ENCODE measurements at regions not wholly inside any gene's neighbourhood (a gene's known extent, or its start where the extent isn't known, plus 50 kb on each side); places are given as distances from the start of the nearest gene placed in this dataset.

DNA sequence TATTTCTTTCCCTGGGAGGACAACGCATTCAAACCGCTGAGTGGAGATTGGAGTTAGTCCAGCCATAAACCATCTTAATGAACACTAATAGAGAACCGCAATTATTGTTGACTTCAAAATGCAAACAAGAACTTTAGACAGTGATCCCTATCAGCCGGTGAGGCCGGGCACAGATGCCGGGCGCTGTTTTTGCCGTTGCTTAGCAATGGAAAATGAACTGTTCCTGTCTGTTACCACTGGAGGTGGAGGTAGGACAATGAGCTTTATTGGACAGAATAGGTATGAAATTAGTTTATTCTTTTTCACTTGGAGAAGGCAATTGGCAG lies 216.8 kb downstream of the TTC8 start:
- Histone ChIP-seq H3K79me2 (ENCODE audit: control insufficient read depth in 1 of 2, insufficient read depth in 2 of 2, low read length in 2 of 2) (no peaks in the 10 kb centered on the region; a peak in 1 of 4 replicates), H3K36me3 (ENCODE audit: control insufficient read depth in 2 of 4, insufficient read depth in 4 of 4, low read length in 3 of 4) (no peaks in the 10 kb centered on the region), H4K8ac (ENCODE audit: extremely low read depth, insufficient read depth, low read length) (no peak overlapping the region), H2BK5ac (ENCODE audit: low read depth, low read length) (peak overlapping the region; percentile 92; the same call in 1 of the 2 replicates), H4K5ac (ENCODE audit: insufficient read length, low read depth, low read length) (no peak overlapping the region), H3K14ac (ENCODE audit: insufficient read length) (no peak overlapping the region), H3K23me2 (ENCODE audit: low read depth, low read length) (peaks cover 2% of the 10 kb centered on the region; the same call in 1 of the 2 replicates), H2BK15ac (ENCODE audit: low read length) (no peak overlapping the region), H3K18ac (ENCODE audit: extremely low read depth, low read length) (0 out of 2 replicates have a peak overlapping the region, but pooled peaks have one; percentile 28), H2AFZ (ENCODE audit: low read length) (peak overlapping the region; percentile 96), H2BK120ac (replicated peaks; ENCODE audit: low read depth, low read length) (no peak overlapping the region), H3K4me2 (ENCODE audit: insufficient read depth in 1 of 2, low read depth in 2 of 2, low read length in 2 of 2) (peak overlapping the region in 1 of 2 experiments; percentile 14; a peak in 3 of 4 replicates), H4K91ac (replicated peaks; ENCODE audit: insufficient read length, low read length) (no peak overlapping the region), H3K23ac (ENCODE audit: insufficient read length) (no peak overlapping the region), H3K79me1 (ENCODE audit: low read depth, low read length) (no peaks in the 10 kb centered on the region), H3K9ac (replicated peaks in 1 of 4; ENCODE audit: extremely low read depth in 1 of 4, low read depth in 3 of 4, low read length in 3 of 4) (no peak overlapping the region), H3K27ac (ENCODE audit: low read depth, low read length) (no peak overlapping the region), H3K9me3 (ENCODE audit: insufficient read depth in 2 of 2, low read depth in 1 of 2, low read length in 1 of 2) (peaks cover 0 to 6% of the 10 kb centered on the region in 2 experiments; a peak in 1 of 4 replicates), H3K4ac (replicated peaks; ENCODE audit: insufficient read length, low read depth, low read length) (no peak overlapping the region), H3K4me3 (ENCODE audit: extremely low read depth in 1 of 4, insufficient read depth in 2 of 4, low read depth in 3 of 4, low read length in 4 of 4) (peak overlapping the region in 1 of 4 experiments; percentile 53; a peak in 1 of 8 replicates), H3K27me3 (replicated peaks in 1 of 4; ENCODE audit: control insufficient read depth in 3 of 4, extremely low read depth in 1 of 4, insufficient read depth in 3 of 4, low read length in 3 of 4) (no peaks in the 10 kb centered on the region), H2AK5ac (ENCODE audit: low read depth, low read length) (no peak overlapping the region), H2BK12ac (ENCODE audit: low read depth, low read length) (peak overlapping the region; percentile 96; the same call in 1 of the 2 replicates), H3K56ac (replicated peaks; ENCODE audit: insufficient read length, low read depth, low read length) (no peak overlapping the region), H4K20me1 (replicated peaks in 1 of 2; ENCODE audit: control insufficient read depth in 1 of 2, insufficient read depth in 2 of 2, low read length in 2 of 2) (no peaks in the 10 kb centered on the region), H3K4me1 (replicated peaks in 1 of 4; ENCODE audit: control insufficient read depth in 3 of 4, insufficient read depth in 4 of 4, low read length in 3 of 4) (peaks cover 0 to 10% (median 7%) of the 10 kb centered on the region in 4 experiments; a peak in 6 of 7 replicates), H2BK20ac (ENCODE audit: low read length) (no peak overlapping the region)
- WGBS, 2 experiments (ENCODE audit: extremely low coverage in 1 of 2, insufficient coverage in 1 of 2, insufficient read length in 1 of 2, insufficient replicate concordance in 2 of 2, low coverage in 1 of 2, low lambda C conversion rate in 2 of 2, missing lambda C conversion rate in 1 of 2), result 97% methylated on average over 8 of the region's 8 CpGs; no CpG with 5 or more reads in 1 of the 2 experiments
- FAIRE-seq, result no peak
- ChIA-PET POLR2A (ENCODE audit: partially characterized antibody) (interaction anchor here (0.7 to 1.7 kb wide), 4 partner anchors 14 to 374 kb away, joined by 3 to 4 read pairs (median 3); no protein-coding TSS in a partner anchor), CTCF (ENCODE audit: partially characterized antibody) (interaction anchor here (0.8 to 2.9 kb wide), 26 partner anchors 8 to 874 kb away, joined by 3 to 21 read pairs (median 4); no protein-coding TSS in a partner anchor)
- DNase-seq (ENCODE audit: low read depth in 1 of 2, low spot score in 2 of 2), result no peak
- TF ChIP-seq KDM4A (IDR thresholded peaks at IDR 0.05; ENCODE audit: low read depth, low read length, severe bottlenecking) (no peak), BCL11A (IDR thresholded peaks at IDR 0.05; ENCODE audit: low read depth in 2 of 2, low read length in 2 of 2) (no peak), SIN3A (conservative IDR thresholded peaks at IDR 0.05 in 1 of 2, IDR thresholded peaks at IDR 0.05 in 1 of 2; ENCODE audit: low read depth in 1 of 2, low read length in 2 of 2) (no peak), POU5F1 (IDR thresholded peaks at IDR 0.05; ENCODE audit: low read depth, low read length) (no peak)

Data from H1 (cell line).